ENCODE measurements at regions not wholly inside any gene's neighbourhood (a gene's known extent, or its start where the extent isn't known, plus 50 kb on each side); places are given as distances from the start of the nearest gene placed in this dataset.

GRCh38 chr3:21142031-21142430 is 609.0 kb downstream of the ZNF385D start:
- no peaks in the 10 kb centered on the region for H3K27me3 ChIP-seq (ENCODE audit: control insufficient read depth in 2 of 2, insufficient read depth in 2 of 2, low read length in 2 of 2)
- H3K36me3 Mint-ChIP-seq: no peaks in the 10 kb centered on the region
- WGBS (ENCODE audit: insufficient coverage): no CpG with 5 or more reads among the region's 5 CpGs
- H3K27me3 Mint-ChIP-seq (ENCODE audit: low read depth in 3 of 3): peaks cover 0 to 2% (median 0%) of the 10 kb centered on the region in 3 donors
- no peak overlapping the region for H3K4me2 ChIP-seq (replicated peaks; ENCODE audit: extremely low read depth, low read length, poor library complexity, severe bottlenecking)
- no peaks in the 10 kb centered on the region for H3K79me2 ChIP-seq (ENCODE audit: insufficient read depth, low read length)
- intact Hi-C loops (cut with micrococcal nuclease): no loop called here
- H2AFZ ChIP-seq (ENCODE audit: insufficient read depth, low read depth, low read length, poor library complexity, severe bottlenecking): no peak overlapping the region
- no peak overlapping the region for H3K27ac Mint-ChIP-seq
- no peak overlapping the region for H3K27ac ChIP-seq (ENCODE audit: low read depth in 1 of 2, low read length in 2 of 2)
- no peaks in the 10 kb centered on the region for H3K4me1 Mint-ChIP-seq
- H3K9ac ChIP-seq (ENCODE audit: insufficient read depth, low read length, poor library complexity, severe bottlenecking): no peak overlapping the region
- TF ChIP-seq CTCF (IDR thresholded peaks at IDR 0.05): no peak
- no peak overlapping the region for H3K4me3 ChIP-seq (replicated peaks in 1 of 3; ENCODE audit: low read depth in 2 of 3, low read length in 3 of 3)
- H3K4me1 ChIP-seq (ENCODE audit: control insufficient read depth in 1 of 2, insufficient read depth in 2 of 2, low read length in 2 of 2): no peaks in the 10 kb centered on the region
- no peak for DNase-seq
- H3K36me3 ChIP-seq (replicated peaks in 1 of 2; ENCODE audit: control insufficient read depth in 1 of 2, insufficient read depth in 2 of 2, low read length in 2 of 2): no peaks in the 10 kb centered on the region
- peaks cover 4 to 5% of the 10 kb centered on the region in 2 donors for H3K9me3 ChIP-seq (replicated peaks in 1 of 2; ENCODE audit: control insufficient read depth in 1 of 2, insufficient read depth in 1 of 2, low read length in 2 of 2)
- no peaks in the 10 kb centered on the region for H4K20me1 ChIP-seq (ENCODE audit: insufficient read depth, low read length)
- no peak overlapping the region for H3K4me3 Mint-ChIP-seq
- H3K9me3 Mint-ChIP-seq: peaks cover 0 to 9% (median 2%) of the 10 kb centered on the region in 7 donors

- H3K4me1 ChIP-seq (ENCODE audit: control insufficient read depth in 1 of 2, insufficient read depth in 2 of 2, low read length in 2 of 2): no peaks in the 10 kb centered on the region
- H3K27ac ChIP-seq (ENCODE audit: low read depth in 1 of 2, low read length in 2 of 2): no peak overlapping the region
- no peaks in the 10 kb centered on the region for H4K20me1 ChIP-seq (ENCODE audit: insufficient read depth, low read length)
- H3K27ac Mint-ChIP-seq: no peak overlapping the region
- no peak for DNase-seq
- WGBS (ENCODE audit: insufficient coverage): no CpG with 5 or more reads among the region's 1 CpG
- peaks cover 4 to 5% of the 10 kb centered on the region in 2 donors for H3K9me3 ChIP-seq (replicated peaks in 1 of 2; ENCODE audit: control insufficient read depth in 1 of 2, insufficient read depth in 1 of 2, low read length in 2 of 2)
- H3K36me3 Mint-ChIP-seq: no peaks in the 10 kb centered on the region
- no peaks in the 10 kb centered on the region for H3K79me2 ChIP-seq (ENCODE audit: insufficient read depth, low read length)
- intact Hi-C loops (cut with micrococcal nuclease): no loop called here
- H3K4me3 ChIP-seq (replicated peaks in 1 of 3; ENCODE audit: low read depth in 2 of 3, low read length in 3 of 3): no peak overlapping the region
- H3K27me3 ChIP-seq (ENCODE audit: control insufficient read depth in 2 of 2, insufficient read depth in 2 of 2, low read length in 2 of 2): no peaks in the 10 kb centered on the region
- H3K4me2 ChIP-seq (replicated peaks; ENCODE audit: extremely low read depth, low read length, poor library complexity, severe bottlenecking): no peak overlapping the region
- TF ChIP-seq CTCF (IDR thresholded peaks at IDR 0.05): no peak
- no peak overlapping the region for H3K4me3 Mint-ChIP-seq
- H3K9ac ChIP-seq (ENCODE audit: insufficient read depth, low read length, poor library complexity, severe bottlenecking): no peak overlapping the region
- no peak overlapping the region for H2AFZ ChIP-seq (ENCODE audit: insufficient read depth, low read depth, low read length, poor library complexity, severe bottlenecking)
- no peaks in the 10 kb centered on the region for H3K4me1 Mint-ChIP-seq
- peaks cover 0 to 2% (median 0%) of the 10 kb centered on the region in 3 donors for H3K27me3 Mint-ChIP-seq (ENCODE audit: low read depth in 3 of 3)
- no peaks in the 10 kb centered on the region for H3K36me3 ChIP-seq (replicated peaks in 1 of 2; ENCODE audit: control insufficient read depth in 1 of 2, insufficient read depth in 2 of 2, low read length in 2 of 2)
- peaks cover 0 to 11% (median 0%) of the 10 kb centered on the region in 7 donors for H3K9me3 Mint-ChIP-seq
These were observed 610.2 kb downstream of the ZNF385D start for GRCh38 chr3:21140785-21141184.

Data from CD14-positive monocyte (primary cell).